ENCODE measurements at regions not wholly inside any gene's neighbourhood (a gene's known extent, or its start where the extent isn't known, plus 50 kb on each side); places are given as distances from the start of the nearest gene placed in this dataset.

GRCh38 chr14:101357559-101358319, 203.6 kb upstream of the DIO3 start:
- DNase-seq (ENCODE audit: low spot score), result no peak

- no peak for DNase-seq (ENCODE audit: low spot score)
Measured at GRCh38 chr14:101358320-101359125, 202.8 kb upstream of the DIO3 start.

GRCh38 chr14:101359221-101360053, 201.9 kb upstream of the DIO3 start:
- DNase-seq (ENCODE audit: low spot score), result no peak

- no peak for DNase-seq (ENCODE audit: low spot score)
Measured at GRCh38 chr14:101360054-101360911, 201.0 kb upstream of the DIO3 start.

- no peak for DNase-seq (ENCODE audit: low spot score)
Measured at GRCh38 chr14:101361044-101361443, 200.3 kb upstream of the DIO3 start.

- DNase-seq (ENCODE audit: low spot score), result no peak
Measured at GRCh38 chr14:101361451-101362433, 199.6 kb upstream of the DIO3 start.

- DNase-seq (ENCODE audit: low spot score), result no peak
Measured at GRCh38 chr14:101362529-101363260, 198.6 kb upstream of the DIO3 start.

- no peak for DNase-seq (ENCODE audit: low spot score)
Measured at GRCh38 chr14:101363261-101363555, 198.1 kb upstream of the DIO3 start.

- DNase-seq (ENCODE audit: low spot score), result no peak
Measured at GRCh38 chr14:101363880-101364391, 197.4 kb upstream of the DIO3 start.

- DNase-seq (ENCODE audit: low spot score), result no peak
Measured at GRCh38 chr14:101364503-101365328, 196.6 kb upstream of the DIO3 start.

- DNase-seq (ENCODE audit: low spot score), result peak; percentile 83
Measured at GRCh38 chr14:101365329-101366158, 195.8 kb upstream of the DIO3 start.

- no peak for DNase-seq (ENCODE audit: low spot score)
Measured at GRCh38 chr14:101367421-101368261, 193.7 kb upstream of the DIO3 start.

GRCh38 chr14:101368629-101369028, 192.7 kb upstream of the DIO3 start:
- no peak for DNase-seq (ENCODE audit: low spot score)

- no peak for DNase-seq (ENCODE audit: low spot score)
Measured at GRCh38 chr14:101369194-101369915, 191.9 kb upstream of the DIO3 start.

GRCh38 chr14:101369916-101370592, 191.2 kb upstream of the DIO3 start:
- DNase-seq (ENCODE audit: low spot score), result no peak

All from D341Med (cell line).